ENCODE measurements at regions not wholly inside any gene's neighbourhood (a gene's known extent, or its start where the extent isn't known, plus 50 kb on each side); places are given as distances from the start of the nearest gene placed in this dataset.

DNA sequence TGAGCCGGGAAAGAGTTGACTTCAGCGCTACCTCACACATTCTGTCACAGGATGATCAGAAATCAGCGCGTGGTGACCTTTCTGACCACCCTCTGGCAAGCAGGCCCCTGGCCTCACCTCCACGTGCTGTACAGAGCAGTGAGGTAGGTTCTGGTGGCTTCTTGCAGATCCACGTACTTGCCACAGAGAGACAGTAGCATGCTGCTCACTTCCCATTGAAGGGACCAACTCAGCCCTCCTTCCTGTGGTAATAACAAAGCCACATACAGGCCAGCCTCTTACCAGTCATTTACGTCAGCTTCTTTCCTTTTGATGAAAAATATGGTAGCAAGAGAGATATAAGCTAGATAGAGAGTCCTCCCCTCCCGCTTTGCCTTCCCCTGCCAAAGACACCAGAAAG, 200.7 kb downstream of the CHRM3 start:
- POLR2A ChIA-PET = no interaction called here
- no peak overlapping the region for H3K4me3 ChIP-seq (ENCODE audit: low read depth, low read length)
- TF ChIP-seq, protein P1, sequence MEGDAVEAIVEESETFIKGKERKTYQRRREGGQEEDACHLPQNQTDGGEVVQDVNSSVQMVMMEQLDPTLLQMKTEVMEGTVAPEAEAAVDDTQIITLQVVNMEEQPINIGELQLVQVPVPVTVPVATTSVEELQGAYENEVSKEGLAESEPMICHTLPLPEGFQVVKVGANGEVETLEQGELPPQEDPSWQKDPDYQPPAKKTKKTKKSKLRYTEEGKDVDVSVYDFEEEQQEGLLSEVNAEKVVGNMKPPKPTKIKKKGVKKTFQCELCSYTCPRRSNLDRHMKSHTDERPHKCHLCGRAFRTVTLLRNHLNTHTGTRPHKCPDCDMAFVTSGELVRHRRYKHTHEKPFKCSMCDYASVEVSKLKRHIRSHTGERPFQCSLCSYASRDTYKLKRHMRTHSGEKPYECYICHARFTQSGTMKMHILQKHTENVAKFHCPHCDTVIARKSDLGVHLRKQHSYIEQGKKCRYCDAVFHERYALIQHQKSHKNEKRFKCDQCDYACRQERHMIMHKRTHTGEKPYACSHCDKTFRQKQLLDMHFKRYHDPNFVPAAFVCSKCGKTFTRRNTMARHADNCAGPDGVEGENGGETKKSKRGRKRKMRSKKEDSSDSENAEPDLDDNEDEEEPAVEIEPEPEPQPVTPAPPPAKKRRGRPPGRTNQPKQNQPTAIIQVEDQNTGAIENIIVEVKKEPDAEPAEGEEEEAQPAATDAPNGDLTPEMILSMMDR (IDR thresholded peaks at IDR 0.05; ENCODE audit: insufficient read depth, low read length, missing control alignments) = no peak
- CTCF ChIA-PET = no interaction called here
- DNase-seq (ENCODE audit: low read depth, low spot score) = no peak

- CTCF ChIA-PET = no interaction called here
Observed at GRCh38 chr1:239587574-239588369, 201.4 kb downstream of the CHRM3 start.

GRCh38 chr1:239590556-239590955, 204.2 kb downstream of the CHRM3 start:
- ChIA-PET CTCF (no interaction called here), POLR2A (no interaction called here)
- DNase-seq (ENCODE audit: low read depth, low spot score) = no peak
- TF ChIP-seq, protein P1 (IDR thresholded peaks at IDR 0.05; ENCODE audit: insufficient read depth, low read length, missing control alignments) = no peak
- H3K4me3 ChIP-seq (ENCODE audit: low read depth, low read length) = no peak overlapping the region

More at GRCh38 chr1:239587574-239588369, 201.4 kb downstream of the CHRM3 start:
- no peak for DNase-seq (ENCODE audit: low read depth, low spot score)
- TF ChIP-seq, protein P1 (IDR thresholded peaks at IDR 0.05; ENCODE audit: insufficient read depth, low read length, missing control alignments) = no peak
- no peak overlapping the region for H3K4me3 ChIP-seq (ENCODE audit: low read depth, low read length)
- POLR2A ChIA-PET = no interaction called here

- ChIA-PET CTCF (no interaction called here), POLR2A (no interaction called here)
- TF ChIP-seq, protein P1 (IDR thresholded peaks at IDR 0.05; ENCODE audit: insufficient read depth, low read length, missing control alignments) = no peak
Observed at GRCh38 chr1:239593527-239593926, 207.2 kb downstream of the CHRM3 start.

GRCh38 chr1:239600588-239600987, 214.2 kb downstream of the CHRM3 start:
- TF ChIP-seq, protein P1 (IDR thresholded peaks at IDR 0.05; ENCODE audit: insufficient read depth, low read length, missing control alignments) = no peak
- DNase-seq (ENCODE audit: low read depth, low spot score) = no peak
- CTCF ChIA-PET = no interaction called here
- no peak overlapping the region for H3K4me3 ChIP-seq (ENCODE audit: low read depth, low read length)
- POLR2A ChIA-PET = no interaction called here

More at GRCh38 chr1:239593527-239593926, 207.2 kb downstream of the CHRM3 start:
- no peak for DNase-seq (ENCODE audit: low read depth, low spot score)
- H3K4me3 ChIP-seq (ENCODE audit: low read depth, low read length) = no peak overlapping the region

DNA sequence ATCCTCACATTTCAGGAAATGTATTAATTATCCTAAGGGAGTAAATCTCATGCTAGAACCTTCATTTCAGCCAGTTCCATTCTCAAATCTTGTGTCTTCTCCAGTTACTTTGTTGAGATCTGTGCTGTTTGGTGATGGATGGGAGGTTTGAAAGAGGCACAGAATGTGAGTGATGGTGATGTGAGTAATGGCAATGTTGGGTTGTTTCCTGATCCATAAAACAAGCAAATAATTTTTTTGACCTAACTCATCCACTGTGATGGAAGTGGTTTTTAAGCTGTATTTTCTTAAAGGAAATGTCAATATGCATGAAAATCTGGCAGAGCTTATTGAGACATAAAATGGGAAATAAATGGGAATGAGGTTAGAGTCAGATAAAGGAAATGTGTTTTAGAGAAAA, 214.7 kb downstream of the CHRM3 start:
- ChIA-PET CTCF (no interaction called here), POLR2A (no interaction called here)
- no peak overlapping the region for H3K4me3 ChIP-seq (ENCODE audit: low read depth, low read length)
- TF ChIP-seq, protein P1 (IDR thresholded peaks at IDR 0.05; ENCODE audit: insufficient read depth, low read length, missing control alignments) = no peak
- DNase-seq (ENCODE audit: low read depth, low spot score) = no peak
